C4-2B (cell line): ENCODE measurements at regions not wholly inside any gene's neighbourhood (a gene's known extent, or its start where the extent isn't known, plus 50 kb on each side); places are given as distances from the start of the nearest gene placed in this dataset.

Source experiments
- H3K27ac ChIP-seq: fragments of 450-650 bp; 2 replicates; pipeline ENCODE4 v1.5.1; 2017
- CTCF ChIP-seq: fragments of 450-650 bp; conservative IDR thresholded peaks from 2 replicates; pipeline ENCODE4 v1.5.1; 2017; ENCODE audit warnings: mild to moderate bottlenecking
- ZFX ChIP-seq: fragments of 450-650 bp; IDR thresholded peaks from 2 replicates; pipeline ENCODE4 v1.6.1; 2017

DNA sequence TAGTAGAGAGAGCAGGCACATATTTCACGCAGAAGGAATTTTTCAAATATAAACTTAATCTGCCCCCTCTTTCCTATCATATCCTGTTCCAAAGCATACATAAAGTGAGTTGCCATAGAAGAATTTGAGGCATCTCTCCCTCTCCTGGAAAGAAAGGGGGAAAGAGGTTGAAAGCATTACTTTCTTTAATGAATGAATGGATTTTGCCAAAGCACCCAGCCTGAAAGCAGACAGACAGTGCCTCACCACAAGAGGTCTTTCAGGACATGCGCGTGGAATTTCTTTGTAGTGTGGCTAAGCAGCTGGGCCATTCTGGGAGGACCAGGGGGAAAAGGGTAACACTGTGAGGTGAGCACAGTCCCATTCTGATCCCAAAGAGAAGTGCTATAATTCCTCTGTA lies 651.4 kb downstream of the IQCM start:
- TF ChIP-seq CTCF (no peak), ZFX (no peak)
- H3K27ac ChIP-seq: no peak overlapping the region

DNA sequence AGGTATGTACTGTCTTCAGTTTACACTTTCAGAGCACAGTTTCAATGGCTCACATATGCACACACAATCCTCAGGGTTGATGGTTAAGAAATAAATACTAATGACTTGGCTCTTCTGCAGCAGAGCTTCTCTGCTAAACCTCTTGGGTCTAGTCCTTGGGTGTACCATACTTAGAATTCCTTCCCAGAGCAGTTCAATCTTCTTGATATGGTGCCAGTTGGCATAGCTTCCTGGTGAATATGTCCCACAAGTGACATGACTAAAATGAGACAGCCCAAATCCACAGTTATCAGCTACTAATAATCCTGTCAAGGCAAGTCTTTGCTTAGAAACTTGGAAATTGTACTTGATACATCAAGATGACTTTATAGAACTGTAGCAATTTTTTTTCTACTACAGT lies 654.4 kb downstream of the IQCM start:
- no peak overlapping the region for H3K27ac ChIP-seq
- TF ChIP-seq ZFX (no peak), CTCF (no peak)

DNA sequence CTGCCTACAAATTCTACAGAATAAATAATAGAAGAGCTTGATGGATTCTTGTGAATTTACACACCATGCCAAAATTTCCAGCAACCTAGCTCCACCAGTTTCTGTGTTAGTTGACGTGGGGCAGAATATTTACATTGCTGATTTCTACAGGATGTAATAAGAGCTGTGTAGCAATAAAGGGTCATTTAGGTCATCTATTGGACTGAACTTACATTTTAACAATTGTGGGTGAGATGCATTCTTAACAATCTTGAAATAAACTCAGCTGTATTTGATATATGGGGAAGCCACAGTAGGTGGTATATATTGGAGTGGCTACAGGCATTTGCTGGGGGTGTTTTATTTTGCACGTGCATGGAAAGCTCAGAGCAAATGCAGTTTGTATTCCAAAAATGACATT lies 655.3 kb downstream of the IQCM start:
- TF ChIP-seq ZFX: no peak
- TF ChIP-seq CTCF: no peak
- H3K27ac ChIP-seq: no peak overlapping the region

DNA sequence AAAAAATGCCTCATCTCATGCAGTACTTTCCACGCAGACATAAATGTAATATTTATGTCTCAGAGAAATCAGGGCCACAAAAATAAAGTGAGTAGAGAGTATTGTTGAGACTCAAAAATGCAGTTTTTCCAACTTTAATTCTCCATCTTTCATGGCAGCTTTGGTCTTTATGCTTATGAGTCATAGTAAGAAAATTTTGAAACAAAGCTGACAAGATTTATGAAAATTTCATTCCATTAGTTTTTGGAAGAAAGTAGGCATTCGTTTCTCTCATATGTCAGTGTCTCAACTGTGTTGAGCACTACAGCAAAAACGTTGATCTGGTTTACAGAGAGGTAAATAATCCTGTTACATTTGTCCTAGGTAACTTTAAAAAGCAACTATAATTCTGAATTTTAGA lies 656.8 kb downstream of the IQCM start:
- no peak for TF ChIP-seq ZFX
- TF ChIP-seq CTCF: no peak
- no peak overlapping the region for H3K27ac ChIP-seq

- no peak for TF ChIP-seq CTCF
- H3K27ac ChIP-seq: no peak overlapping the region
These were observed 669.8 kb downstream of the IQCM start for GRCh38 chr4:149145803-149146202.

DNA sequence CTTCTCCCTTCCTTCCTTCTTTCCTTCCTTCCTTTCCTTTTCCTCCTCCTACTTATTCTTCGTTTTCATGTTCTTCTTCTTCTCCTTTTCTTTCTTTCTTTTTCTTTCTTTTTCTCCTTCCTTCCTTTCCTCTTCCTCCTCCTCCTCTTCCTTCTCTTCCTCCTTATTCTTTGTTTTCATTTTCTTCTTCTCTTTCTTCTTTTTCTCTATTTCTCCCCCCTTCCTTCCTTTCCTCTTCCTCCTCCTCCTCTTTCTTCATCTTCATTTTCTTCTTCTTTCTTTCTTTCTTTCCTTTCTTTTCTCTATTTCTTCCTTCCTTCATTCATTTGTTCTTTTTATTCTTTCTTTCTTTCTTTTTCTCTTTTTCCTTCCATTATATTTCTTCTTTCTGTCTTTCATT lies 671.6 kb downstream of the IQCM start:
- H3K27ac ChIP-seq: no peak overlapping the region
- TF ChIP-seq CTCF (no peak), ZFX (no peak)

GRCh38 chr4:149141391-149141790 lies 674.3 kb downstream of the IQCM start:
- no peak overlapping the region for H3K27ac ChIP-seq
- TF ChIP-seq ZFX: no peak
- TF ChIP-seq CTCF: no peak

- no peak overlapping the region for H3K27ac ChIP-seq
- TF ChIP-seq CTCF (no peak), ZFX (no peak)
These were observed 674.8 kb downstream of the IQCM start for GRCh38 chr4:149140841-149141240.
